ENCODE measurements at regions not wholly inside any gene's neighbourhood (a gene's known extent, or its start where the extent isn't known, plus 50 kb on each side); places are given as distances from the start of the nearest gene placed in this dataset.
A peak's percentile ranks its signal among the peaks of the same experiment; 100 is the strongest.
"Not testable (repeated sequence)": the region's sequence is repeated elsewhere in the genome, so short reads cannot be mapped to it uniquely, and the experiment has no call there.

DNA sequence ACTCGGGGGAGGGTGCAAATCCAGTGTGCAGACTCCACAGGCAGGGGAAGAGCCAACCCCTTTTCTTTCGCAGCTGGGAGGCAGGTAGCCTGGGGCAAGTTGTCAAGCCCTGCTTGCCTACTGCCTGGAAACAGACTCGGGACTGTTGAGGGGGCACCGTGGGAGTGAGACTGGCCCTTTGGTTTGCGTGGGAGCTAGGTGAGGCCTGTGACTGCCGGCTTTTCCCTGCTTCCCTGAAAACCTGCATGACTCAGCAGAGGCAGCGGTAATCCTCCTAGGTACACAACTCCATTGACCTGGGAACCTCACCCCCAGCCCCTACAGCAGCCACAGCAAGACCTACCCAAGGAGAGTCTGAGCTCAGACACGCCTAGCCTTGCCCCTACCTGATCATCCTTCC, 509.5 kb downstream of the DTWD2 start:
- no peak for DNase-seq

DNA sequence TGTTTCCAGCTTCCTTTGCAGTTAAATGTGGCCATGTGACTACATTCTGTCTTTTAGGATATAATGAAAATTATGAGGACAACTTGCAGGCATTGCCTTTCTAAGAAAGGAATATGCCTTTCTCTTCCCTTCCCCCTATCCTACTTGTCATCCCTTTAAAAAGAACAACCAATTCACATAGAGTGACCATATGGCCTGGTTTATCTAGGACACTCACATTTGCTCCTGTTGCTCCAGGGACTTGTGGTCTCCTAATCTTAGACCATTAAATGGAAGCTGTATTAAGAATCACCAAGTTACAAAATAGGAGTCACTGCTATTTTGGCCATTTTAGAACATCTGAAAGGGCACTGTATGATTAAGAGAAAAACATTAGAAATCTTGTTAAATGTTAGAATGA, 520.3 kb downstream of the DTWD2 start:
- DNase-seq, result no peak

DNA sequence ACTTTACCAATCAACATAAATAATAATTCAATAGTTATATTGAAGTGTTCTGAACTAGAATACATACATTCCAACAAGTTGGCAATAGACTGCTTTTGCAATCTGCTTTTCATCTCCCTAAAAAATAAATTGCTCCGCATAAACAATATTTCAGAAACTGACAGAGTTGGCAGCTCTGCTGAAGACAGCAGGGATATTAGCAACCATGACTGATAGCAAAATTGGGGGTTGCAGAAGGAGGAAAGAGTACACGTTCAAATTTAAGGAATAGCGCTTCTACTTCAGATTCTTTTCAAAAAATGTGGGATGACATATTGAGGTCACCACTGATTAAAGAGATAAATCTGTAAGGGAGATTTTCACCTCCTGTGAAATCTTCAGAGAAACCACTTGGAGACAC, 521.2 kb downstream of the DTWD2 start:
- DNase-seq, result no peak

DNA sequence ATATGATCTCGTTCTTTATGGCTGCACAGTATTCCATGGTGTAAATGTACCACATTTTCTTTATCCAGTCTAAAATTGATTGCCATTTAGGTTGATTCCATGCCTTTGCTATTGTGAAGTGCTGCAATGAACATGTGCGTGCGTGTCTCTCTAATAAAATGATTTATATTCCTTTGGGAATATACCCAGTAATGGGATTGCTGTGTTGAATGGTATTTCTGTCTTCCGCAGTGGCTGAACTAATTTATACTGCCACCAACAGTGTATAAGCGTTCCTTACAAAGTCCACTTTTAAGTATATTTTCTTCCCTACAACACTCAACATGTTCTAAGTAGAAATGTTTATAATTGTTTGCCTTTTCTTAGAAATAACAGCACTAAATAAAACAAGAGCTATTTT, 521.9 kb downstream of the DTWD2 start:
- no peak for DNase-seq

DNA sequence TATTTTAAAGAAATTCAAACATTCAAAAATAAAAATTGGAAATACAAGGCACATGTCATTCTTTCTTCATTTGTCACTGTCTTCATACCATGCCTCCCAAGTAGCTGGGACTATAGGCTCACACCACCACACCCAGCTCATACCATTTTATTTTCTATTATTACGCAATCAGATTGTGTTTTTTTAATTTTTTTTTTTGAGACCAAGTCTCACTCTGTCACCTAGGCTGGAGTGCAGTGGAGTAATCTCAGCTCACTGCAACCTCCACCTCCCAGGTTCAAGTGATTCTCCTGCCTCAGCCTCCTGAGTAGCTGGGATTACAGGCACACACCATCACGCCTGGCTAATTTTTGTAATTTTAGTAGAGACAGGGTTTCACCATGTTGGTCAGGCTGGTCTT, 526.1 kb downstream of the DTWD2 start:
- not testable (repeated sequence) for DNase-seq

DNA sequence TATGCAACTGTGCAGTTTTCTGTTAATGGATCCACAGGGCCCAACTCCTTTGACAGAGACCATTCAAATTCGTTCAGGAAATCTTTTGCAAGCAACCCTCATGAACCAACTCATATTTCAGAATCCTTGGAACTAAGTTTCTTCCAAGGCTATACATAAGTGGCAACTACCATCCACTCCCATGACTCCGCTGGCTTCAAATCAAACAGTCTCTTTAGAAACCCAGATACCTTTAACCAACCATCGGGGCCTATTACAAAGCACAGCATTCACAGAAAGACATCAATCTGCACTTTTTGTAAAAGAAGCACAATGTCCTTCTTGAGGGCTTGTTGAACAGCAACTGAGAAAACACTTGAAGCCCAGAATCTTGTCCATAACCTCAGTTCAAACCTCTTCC, 526.9 kb downstream of the DTWD2 start:
- DNase-seq, result no peak

DNA sequence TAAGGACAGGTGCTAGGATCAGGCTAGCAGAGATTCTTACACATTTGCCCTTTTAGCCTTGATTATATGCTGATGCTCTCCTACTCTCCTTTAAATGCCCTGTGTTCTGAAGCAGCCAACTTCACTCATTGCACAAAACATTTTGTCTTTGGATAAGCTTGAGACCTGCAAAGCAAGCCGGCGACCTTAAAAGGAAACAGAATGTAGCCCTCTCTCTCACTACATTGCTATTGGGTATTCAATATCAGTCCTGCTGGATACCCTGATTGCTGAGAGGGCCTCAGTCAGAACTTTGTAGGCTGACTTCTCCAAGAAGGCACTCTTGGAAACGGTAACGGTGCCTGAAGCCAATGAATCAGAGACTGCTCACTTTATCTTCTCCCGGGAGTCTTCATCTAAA, 528.9 kb downstream of the DTWD2 start:
- no peak for DNase-seq

DNA sequence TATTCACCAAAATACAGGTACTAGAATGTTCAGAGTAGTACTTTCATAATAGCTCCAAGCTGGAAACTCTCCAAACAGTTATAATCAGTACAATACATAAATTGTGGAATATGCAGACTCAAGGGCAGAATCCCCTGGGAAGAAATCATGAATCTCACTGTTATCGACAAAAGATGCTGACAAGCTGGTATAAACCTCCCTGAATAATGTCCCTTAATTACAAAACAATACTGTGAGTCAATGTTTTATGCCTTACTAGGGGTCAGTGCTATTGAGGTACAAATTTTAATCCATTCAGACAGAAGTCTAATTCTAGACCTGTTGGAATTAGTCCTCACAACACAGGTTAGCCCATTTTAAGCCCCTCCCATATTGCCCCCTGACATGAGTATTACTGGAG, 532.3 kb downstream of the DTWD2 start:
- no peak for DNase-seq

DNA sequence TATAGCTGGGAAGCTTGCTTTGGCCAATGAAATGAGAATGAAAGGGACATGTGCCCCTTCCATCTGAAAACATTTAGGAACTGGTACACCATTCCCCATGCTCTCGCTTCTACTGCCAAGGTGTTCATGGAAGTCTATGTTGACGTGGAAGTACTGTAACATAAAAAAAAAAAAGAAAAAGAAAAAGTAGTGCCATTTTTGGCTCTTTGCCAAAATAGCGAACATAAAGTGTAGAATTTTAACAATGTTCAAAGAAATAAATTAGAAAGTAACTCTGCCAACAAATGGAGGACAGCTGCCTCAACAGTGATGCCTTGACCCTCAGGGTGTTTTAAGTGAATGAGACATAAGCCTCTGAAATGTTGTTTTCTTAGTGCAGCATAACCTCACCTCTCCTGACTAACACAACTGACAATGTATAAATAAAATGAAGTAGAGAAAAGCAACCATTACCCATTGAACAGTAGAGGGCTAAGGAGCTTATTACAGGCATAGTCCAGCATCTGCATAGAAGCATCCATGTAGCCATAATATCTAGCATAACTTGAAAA, 536.6 kb downstream of the DTWD2 start:
- no peak for DNase-seq

DNA sequence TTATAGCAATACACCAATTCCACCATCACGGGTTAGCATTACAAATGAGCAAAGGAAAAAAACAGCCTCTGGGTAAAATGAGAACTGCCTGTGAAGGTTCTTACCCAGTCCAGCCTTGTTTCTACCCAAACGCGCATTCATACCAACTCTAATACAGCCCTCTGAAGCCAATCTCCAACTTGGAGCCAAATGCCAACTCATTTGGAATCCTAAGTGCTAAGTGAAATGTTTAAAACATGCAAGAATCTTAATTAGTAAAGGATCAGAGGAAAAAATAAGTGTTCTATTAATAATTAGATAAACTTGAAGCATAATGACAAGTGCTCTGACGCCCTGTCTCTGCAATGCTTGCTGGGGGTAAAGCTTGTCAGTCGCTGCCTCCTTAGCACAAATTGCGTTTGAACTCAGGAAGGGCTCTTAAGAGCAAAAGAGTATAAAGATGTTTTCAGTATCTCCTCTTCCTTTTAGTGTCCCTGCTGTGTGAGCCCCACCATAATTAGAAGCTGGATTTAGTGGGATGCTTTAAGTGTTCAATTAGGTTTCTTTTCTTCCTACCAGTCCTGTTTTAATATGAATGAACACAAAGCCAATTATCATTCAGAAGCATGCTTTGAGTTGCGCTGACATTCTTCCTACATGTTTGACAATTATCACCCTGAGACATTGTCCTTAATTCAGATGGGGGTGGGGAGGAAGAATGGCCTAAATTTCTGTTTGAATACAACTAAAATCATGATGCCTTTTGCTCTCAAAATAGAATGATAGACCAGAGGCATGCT, 537.6 kb downstream of the DTWD2 start:
- DNase-seq, result no peak

DNA sequence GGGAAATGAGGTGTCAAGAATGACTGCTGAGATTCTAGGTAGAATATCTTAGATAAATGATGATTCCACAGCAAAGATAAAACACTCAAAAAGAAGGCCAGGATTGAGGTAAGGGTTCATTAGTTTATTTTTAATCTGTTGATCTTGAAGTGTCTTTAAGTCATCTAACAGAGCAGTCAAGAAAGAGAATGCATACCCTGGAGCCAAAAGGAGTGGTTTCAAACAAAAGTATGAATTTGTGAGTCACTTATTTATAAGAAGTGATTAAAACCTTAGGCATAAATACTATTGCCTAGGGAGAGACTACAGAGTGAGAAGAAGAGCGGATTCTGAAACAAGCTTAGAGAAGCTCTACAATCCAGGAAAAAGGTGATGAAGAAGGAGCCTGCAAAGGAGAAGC, 541.0 kb downstream of the DTWD2 start:
- DNase-seq, result no peak

DNA sequence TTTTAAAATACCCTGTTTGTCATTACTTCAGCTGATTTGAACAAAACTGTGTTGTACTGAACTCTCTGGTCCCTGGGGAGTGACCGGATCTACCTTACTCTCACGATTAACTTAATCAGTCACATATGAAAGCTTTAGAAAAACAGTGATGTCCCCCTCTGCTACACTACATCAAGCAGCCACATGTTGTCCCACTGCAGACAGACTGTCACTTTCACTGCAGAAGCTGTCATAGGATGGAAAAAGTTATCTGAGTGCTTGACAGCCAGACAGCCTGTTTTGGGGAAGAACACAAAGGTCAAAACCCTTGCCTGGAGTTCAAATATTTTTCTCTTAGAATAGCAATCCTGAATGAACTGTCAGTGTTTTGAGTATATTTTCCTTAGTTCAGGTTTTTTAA, 546.4 kb downstream of the DTWD2 start:
- DNase-seq, result no peak

DNA sequence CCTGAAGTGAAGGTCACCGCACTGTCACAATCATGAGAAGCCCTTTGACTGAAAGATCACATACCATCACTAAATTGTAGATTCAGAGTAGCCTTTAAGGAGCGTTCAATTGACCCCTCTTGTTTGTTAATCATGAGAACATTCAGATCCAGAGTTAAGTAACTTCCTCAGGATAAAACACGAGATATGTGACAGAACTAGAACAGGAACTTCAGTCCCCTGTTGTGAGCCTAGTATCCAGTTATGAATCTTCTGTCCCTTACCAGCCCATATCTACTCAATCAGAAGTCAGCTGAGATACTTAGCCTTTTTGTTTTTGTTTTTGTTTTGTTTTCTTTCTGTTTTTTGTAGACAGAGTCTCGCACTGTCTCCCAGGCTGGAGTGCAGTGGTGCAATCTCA, 547.3 kb downstream of the DTWD2 start:
- DNase-seq, result no peak

DNA sequence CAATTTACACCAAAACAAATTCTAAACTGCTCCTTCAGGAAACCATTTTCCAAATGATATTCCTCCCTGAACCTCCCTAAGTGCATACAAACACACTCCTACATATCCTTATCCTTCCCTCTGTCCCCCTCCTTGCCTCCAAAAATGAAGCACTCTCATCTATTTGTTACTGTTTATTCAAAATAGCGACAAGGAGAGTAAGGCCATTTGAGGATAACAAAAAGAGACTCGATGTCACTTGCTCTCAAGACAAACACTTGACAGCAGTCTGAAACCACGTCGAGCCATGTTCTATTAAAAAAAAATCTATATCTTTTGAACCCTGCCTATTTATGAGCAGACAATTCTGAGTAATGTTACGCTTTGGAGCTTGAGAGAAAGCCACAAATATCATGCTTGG, 547.9 kb downstream of the DTWD2 start:
- no peak for DNase-seq

DNA sequence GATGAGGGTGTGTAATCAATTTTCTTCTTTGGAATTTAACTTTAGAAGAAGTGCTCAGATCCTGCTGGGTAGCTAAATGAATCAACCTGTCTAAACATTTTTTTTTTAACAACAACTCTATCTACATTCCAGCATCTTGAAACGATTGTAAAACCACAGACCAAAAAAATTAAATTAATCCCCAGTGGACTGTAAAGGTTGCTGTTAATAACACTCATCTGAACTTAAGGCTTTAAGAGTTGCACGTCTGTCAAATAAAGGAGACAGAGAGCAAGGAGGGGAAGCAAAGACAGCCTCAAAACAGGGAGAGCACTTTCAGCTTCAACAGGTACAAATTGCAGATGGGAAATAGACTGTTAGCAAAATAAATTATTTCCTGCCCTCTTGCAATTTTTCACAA, 548.5 kb downstream of the DTWD2 start:
- DNase-seq, result no peak

DNA sequence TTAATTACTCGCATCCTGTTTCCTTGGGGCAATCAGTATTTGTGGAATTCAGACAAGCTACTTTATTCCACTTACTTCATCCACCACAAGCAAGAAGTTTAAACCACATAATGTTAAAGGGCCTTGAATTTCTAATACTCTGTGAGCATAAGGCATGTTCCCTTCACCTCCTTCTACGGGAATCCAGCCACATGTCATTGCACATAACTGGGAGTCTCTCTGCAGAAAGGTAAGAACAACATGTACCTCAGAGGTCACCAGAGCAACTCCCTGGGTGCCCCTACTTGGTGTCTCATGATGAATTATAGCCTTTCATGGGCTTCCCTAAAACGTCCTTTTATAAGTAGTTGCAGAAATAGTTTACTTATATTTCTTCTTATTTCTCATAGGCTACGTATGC, 553.2 kb downstream of the DTWD2 start:
- DNase-seq, result no peak

DNA sequence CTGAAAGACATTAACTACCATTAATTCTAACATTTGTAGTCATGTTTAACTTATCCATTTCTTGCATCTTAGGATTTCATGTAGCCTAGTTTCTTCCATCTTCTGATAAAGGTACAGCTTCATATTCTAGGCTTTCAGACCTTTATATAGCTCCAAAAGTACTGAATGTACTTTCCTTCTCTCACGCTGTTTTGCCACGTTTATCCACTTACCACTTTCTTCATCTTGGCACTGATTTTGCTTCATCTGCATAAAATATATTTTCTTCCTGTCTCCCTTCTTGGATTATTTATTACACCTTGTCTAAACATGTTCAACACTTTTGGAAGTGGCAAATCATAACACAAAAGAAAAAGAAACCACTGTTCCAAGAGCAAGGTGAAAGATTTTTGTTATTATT, 553.8 kb downstream of the DTWD2 start:
- no peak for DNase-seq

DNA sequence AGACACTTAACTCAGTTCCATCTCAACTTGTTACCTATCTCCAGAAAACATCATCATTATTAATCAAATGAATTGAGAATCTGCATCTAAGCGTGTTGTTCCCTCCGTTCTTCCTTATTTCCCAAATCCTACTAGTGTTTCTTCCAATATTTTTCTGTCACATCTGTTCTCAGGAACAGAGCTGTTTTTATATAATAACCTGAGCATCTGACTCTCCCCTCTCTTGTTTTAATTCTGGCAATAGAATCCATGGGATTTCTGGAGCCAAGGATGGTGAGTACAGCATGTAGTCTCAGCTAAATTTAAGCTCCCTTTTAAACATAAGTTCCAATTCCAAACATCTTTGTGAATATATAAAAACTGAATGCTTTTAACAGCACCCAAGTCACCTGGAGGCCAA, 558.3 kb downstream of the DTWD2 start:
- no peak for DNase-seq

DNA sequence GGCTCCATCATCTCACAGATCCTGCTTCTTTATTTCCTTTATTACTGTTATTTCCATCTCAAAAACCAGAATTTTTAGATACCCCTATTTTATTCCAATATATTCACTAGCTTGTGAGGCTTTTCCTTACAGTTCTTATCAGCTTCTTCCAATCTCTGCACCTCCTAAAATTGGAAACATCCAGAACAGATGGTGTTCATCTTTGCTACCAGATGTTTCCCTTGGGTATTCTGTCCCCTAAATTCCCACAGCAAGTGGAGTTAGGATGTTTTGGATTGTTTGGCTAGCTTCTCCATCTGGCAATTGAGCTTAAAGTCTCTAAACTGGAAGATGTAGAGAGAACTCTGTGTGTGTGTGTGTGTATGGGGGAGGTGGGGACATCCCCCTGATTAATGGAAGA, 580.4 kb downstream of the DTWD2 start:
- DNase-seq, result no peak

DNA sequence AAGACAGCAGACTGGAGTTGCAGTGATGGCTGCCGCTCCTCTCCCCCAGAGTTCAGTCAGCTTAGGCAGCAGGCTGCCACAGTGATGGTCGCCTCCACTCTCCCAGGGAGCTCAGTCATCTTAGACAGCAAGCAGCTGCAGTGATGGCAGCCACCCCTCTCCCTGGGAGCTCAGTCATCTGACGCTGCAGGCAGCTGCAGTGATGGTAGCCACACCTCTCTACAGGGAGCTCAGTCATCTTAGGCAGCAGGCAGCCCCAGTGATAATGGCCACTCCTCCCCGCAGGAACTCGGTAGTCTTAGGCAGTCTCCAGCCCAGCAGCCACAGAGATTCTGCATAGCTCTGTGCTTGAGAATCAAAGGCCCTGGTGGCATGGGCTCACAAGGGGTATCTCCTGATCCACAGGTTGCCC, 582.7 kb downstream of the DTWD2 start:
- DNase-seq, result peak; percentile 17

DNA sequence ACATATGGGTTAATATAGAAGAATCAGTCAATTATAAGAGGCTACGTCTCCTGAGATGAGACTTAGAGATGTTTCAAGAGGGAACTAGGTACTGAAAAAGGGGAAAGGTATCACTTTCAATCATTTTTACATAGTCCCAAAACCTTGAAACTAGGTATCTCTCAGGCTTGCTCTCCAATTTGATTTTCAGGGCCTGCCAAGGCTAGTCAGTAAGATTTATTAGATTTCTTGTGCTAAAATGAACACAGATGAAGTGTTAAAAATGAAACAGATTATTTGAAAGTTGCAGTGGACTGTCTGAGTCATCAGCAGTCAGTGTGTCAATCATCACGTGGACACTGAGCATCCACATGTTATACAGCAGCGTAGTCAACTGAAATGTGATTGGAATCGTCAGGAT, 591.1 kb downstream of the DTWD2 start:
- DNase-seq, result no peak

DNA sequence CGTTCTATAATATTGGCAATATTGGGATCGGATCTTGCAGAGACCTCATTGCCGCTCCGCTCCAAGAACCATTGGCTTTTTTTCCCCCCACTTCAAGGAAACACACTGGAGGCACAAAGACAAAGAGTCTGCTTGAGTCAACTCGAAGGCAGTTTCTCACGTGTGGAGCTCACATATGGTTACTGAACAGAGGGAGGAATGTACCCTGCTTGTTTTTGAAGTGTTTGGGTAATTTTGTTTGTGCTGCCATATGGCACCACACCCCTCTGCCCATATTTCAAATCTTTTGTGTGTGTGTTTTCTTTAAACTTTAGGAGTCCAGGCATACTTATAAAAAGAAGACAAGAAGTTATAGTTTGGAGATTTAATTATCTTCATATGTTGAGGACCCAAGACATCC, 595.9 kb downstream of the DTWD2 start:
- no peak for DNase-seq

DNA sequence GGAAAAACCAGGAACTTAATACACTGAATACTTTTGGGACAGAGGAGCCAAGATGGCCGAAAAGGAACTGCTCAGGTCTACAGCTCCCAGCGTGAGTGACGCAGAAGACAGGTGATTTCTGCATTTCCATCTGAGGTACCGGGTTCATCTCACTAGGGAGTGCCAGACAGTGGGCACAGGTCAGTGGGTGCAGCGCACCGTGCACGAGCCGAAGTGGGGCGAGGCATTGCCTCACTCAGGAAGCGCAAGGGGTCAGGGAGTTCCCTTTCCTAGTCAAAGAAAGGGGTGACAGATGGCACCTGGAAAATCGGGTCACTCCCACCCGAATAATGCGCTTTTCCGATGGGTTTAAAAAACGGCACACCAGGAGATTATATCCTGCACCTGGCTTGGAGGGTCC, 605.4 kb downstream of the DTWD2 start:
- DNase-seq, result not testable (repeated sequence)

DNA sequence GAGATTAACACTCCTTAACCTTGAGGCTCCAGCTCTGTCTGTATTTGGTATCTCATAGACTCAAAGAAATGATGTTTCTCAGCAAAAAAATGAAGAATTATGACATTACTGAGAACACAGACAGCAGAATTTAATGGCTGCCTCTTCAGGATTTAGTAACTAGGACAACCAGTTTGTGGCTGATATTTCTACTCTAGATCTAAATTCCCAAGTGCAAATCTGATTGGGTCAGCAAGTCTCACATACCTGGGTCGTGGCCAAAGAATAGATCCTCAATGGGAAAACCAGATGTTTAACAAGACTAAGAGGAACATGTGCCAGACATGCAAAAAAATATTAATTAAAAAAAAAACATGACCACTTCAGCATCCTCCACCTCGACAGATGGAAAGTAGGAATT, 608.9 kb downstream of the DTWD2 start:
- no peak for DNase-seq

Data from muscle of arm (tissue), 1 donor.